ENCODE measurements at regions not wholly inside any gene's neighbourhood (a gene's known extent, or its start where the extent isn't known, plus 50 kb on each side); places are given as distances from the start of the nearest gene placed in this dataset.

- Histone ChIP-seq H3K27me3 (ENCODE audit: insufficient read depth, insufficient read length) (no peaks in the 10 kb centered on the region), H3K9me3 (ENCODE audit: insufficient read depth, low read length) (no peaks in the 10 kb centered on the region), H3K4me3 (ENCODE audit: insufficient read length, low read depth) (no peak overlapping the region), H3K36me3 (ENCODE audit: insufficient read depth, insufficient read length, low read length) (no peaks in the 10 kb centered on the region), H3K9ac (ENCODE audit: insufficient read length, low read depth) (no peak overlapping the region), H3K4me1 (ENCODE audit: insufficient read depth, insufficient read length) (peaks cover 10% of the 10 kb centered on the region)
- no peak for TF ChIP-seq ZNF274 (IDR thresholded peaks at IDR 0.05; ENCODE audit: low read depth, low read length)
- TF ChIP-seq SUZ12 (IDR thresholded peaks at IDR 0.05; ENCODE audit: extremely low read depth, insufficient read depth, insufficient read length): no peak
- TF ChIP-seq YY1 (IDR thresholded peaks at IDR 0.05; ENCODE audit: insufficient read depth, insufficient read length): no peak
- DNase-seq (ENCODE audit: low read depth, low spot score): peak; percentile 57
These were observed 174.7 kb downstream of the LPIN1 start for GRCh38 chr2:11920993-11921583.

GRCh38 chr2:11922294-11922693 lies 175.9 kb downstream of the LPIN1 start:
- Histone ChIP-seq H3K27me3 (ENCODE audit: insufficient read depth, insufficient read length) (no peaks in the 10 kb centered on the region), H3K36me3 (ENCODE audit: insufficient read depth, insufficient read length, low read length) (no peaks in the 10 kb centered on the region), H3K9ac (ENCODE audit: insufficient read length, low read depth) (no peak overlapping the region), H3K9me3 (ENCODE audit: insufficient read depth, low read length) (no peaks in the 10 kb centered on the region), H3K4me3 (ENCODE audit: insufficient read length, low read depth) (no peak overlapping the region), H3K4me1 (ENCODE audit: insufficient read depth, insufficient read length) (peaks cover 10% of the 10 kb centered on the region)
- no peak for TF ChIP-seq SUZ12 (IDR thresholded peaks at IDR 0.05; ENCODE audit: extremely low read depth, insufficient read depth, insufficient read length)
- no peak for TF ChIP-seq ZNF274 (IDR thresholded peaks at IDR 0.05; ENCODE audit: low read depth, low read length)
- no peak for TF ChIP-seq YY1 (IDR thresholded peaks at IDR 0.05; ENCODE audit: insufficient read depth, insufficient read length)
- no peak for DNase-seq (ENCODE audit: low read depth, low spot score)

GRCh38 chr2:11923935-11924334 lies 177.5 kb downstream of the LPIN1 start:
- Histone ChIP-seq H3K4me3 (ENCODE audit: insufficient read length, low read depth) (no peak overlapping the region), H3K9me3 (ENCODE audit: insufficient read depth, low read length) (no peaks in the 10 kb centered on the region), H3K27me3 (ENCODE audit: insufficient read depth, insufficient read length) (no peaks in the 10 kb centered on the region), H3K4me1 (ENCODE audit: insufficient read depth, insufficient read length) (peaks cover 10% of the 10 kb centered on the region), H3K9ac (ENCODE audit: insufficient read length, low read depth) (no peak overlapping the region), H3K36me3 (ENCODE audit: insufficient read depth, insufficient read length, low read length) (no peaks in the 10 kb centered on the region)
- DNase-seq (ENCODE audit: low read depth, low spot score): no peak
- TF ChIP-seq SUZ12 (IDR thresholded peaks at IDR 0.05; ENCODE audit: extremely low read depth, insufficient read depth, insufficient read length) (no peak), YY1 (IDR thresholded peaks at IDR 0.05; ENCODE audit: insufficient read depth, insufficient read length) (no peak), ZNF274 (IDR thresholded peaks at IDR 0.05; ENCODE audit: low read depth, low read length) (no peak)

GRCh38 chr2:11925295-11926066 lies 179.0 kb downstream of the LPIN1 start:
- TF ChIP-seq YY1 (IDR thresholded peaks at IDR 0.05; ENCODE audit: insufficient read depth, insufficient read length) (no peak), SUZ12 (IDR thresholded peaks at IDR 0.05; ENCODE audit: extremely low read depth, insufficient read depth, insufficient read length) (no peak), ZNF274 (IDR thresholded peaks at IDR 0.05; ENCODE audit: low read depth, low read length) (no peak)
- no peak for DNase-seq (ENCODE audit: low read depth, low spot score)
- Histone ChIP-seq H3K36me3 (ENCODE audit: insufficient read depth, insufficient read length, low read length) (no peaks in the 10 kb centered on the region), H3K27me3 (ENCODE audit: insufficient read depth, insufficient read length) (no peaks in the 10 kb centered on the region), H3K4me1 (ENCODE audit: insufficient read depth, insufficient read length) (peaks cover 10% of the 10 kb centered on the region), H3K4me3 (ENCODE audit: insufficient read length, low read depth) (no peak overlapping the region), H3K9ac (ENCODE audit: insufficient read length, low read depth) (no peak overlapping the region), H3K9me3 (ENCODE audit: insufficient read depth, low read length) (no peaks in the 10 kb centered on the region)

- H3K4me3 ChIP-seq (ENCODE audit: insufficient read length, low read depth): no peak overlapping the region
- no peak overlapping the region for H3K9ac ChIP-seq (ENCODE audit: insufficient read length, low read depth)
These were observed 183.9 kb downstream of the LPIN1 start for GRCh38 chr2:11930211-11930761.

GRCh38 chr2:11932048-11932512 lies 185.6 kb downstream of the LPIN1 start:
- DNase-seq (ENCODE audit: low read depth, low spot score): no peak
- H3K4me3 ChIP-seq (ENCODE audit: insufficient read length, low read depth): no peak overlapping the region
- no peaks in the 10 kb centered on the region for H3K36me3 ChIP-seq (ENCODE audit: insufficient read depth, insufficient read length, low read length)
- H3K27me3 ChIP-seq (ENCODE audit: insufficient read depth, insufficient read length): no peaks in the 10 kb centered on the region
- TF ChIP-seq YY1 (IDR thresholded peaks at IDR 0.05; ENCODE audit: insufficient read depth, insufficient read length) (no peak), ZNF274 (IDR thresholded peaks at IDR 0.05; ENCODE audit: low read depth, low read length) (no peak), SUZ12 (IDR thresholded peaks at IDR 0.05; ENCODE audit: extremely low read depth, insufficient read depth, insufficient read length) (no peak)
- no peak overlapping the region for H3K9ac ChIP-seq (ENCODE audit: insufficient read length, low read depth)
- H3K4me1 ChIP-seq (ENCODE audit: insufficient read depth, insufficient read length): no peaks in the 10 kb centered on the region
- no peaks in the 10 kb centered on the region for H3K9me3 ChIP-seq (ENCODE audit: insufficient read depth, low read length)

More at GRCh38 chr2:11930211-11930761, 183.9 kb downstream of the LPIN1 start:
- Histone ChIP-seq H3K36me3 (ENCODE audit: insufficient read depth, insufficient read length, low read length) (no peaks in the 10 kb centered on the region), H3K4me1 (ENCODE audit: insufficient read depth, insufficient read length) (no peaks in the 10 kb centered on the region), H3K9me3 (ENCODE audit: insufficient read depth, low read length) (no peaks in the 10 kb centered on the region), H3K27me3 (ENCODE audit: insufficient read depth, insufficient read length) (no peaks in the 10 kb centered on the region)
- no peak for DNase-seq (ENCODE audit: low read depth, low spot score)
- TF ChIP-seq SUZ12 (IDR thresholded peaks at IDR 0.05; ENCODE audit: extremely low read depth, insufficient read depth, insufficient read length): no peak
- no peak for TF ChIP-seq YY1 (IDR thresholded peaks at IDR 0.05; ENCODE audit: insufficient read depth, insufficient read length)

- Histone ChIP-seq H3K9me3 (ENCODE audit: insufficient read depth, low read length) (no peaks in the 10 kb centered on the region), H3K27me3 (ENCODE audit: insufficient read depth, insufficient read length) (no peaks in the 10 kb centered on the region), H3K9ac (ENCODE audit: insufficient read length, low read depth) (no peak overlapping the region), H3K4me3 (ENCODE audit: insufficient read length, low read depth) (no peak overlapping the region), H3K4me1 (ENCODE audit: insufficient read depth, insufficient read length) (no peaks in the 10 kb centered on the region), H3K36me3 (ENCODE audit: insufficient read depth, insufficient read length, low read length) (no peaks in the 10 kb centered on the region)
- no peak for DNase-seq (ENCODE audit: low read depth, low spot score)
- TF ChIP-seq SUZ12 (IDR thresholded peaks at IDR 0.05; ENCODE audit: extremely low read depth, insufficient read depth, insufficient read length) (no peak), ZNF274 (IDR thresholded peaks at IDR 0.05; ENCODE audit: low read depth, low read length) (no peak)
These were observed 186.5 kb downstream of the LPIN1 start for GRCh38 chr2:11932962-11933361.
